Astrocyte (in vitro differentiated cells and primary cell): ENCODE measurements at regions not wholly inside any gene's neighbourhood (a gene's known extent, or its start where the extent isn't known, plus 50 kb on each side); places are given as distances from the start of the nearest gene placed in this dataset.
A peak's percentile ranks its signal among the peaks of the same experiment; 100 is the strongest.

Experiments used
- DNase-seq: peaks from one replicate; pipeline ENCODE4 v3.0.0-alpha.2; 2010; ENCODE audit warnings: low read depth
- FAIRE-seq: peaks from 2 replicates; lab custom pipeline; 2011; peaks lifted over from hg19 to GRCh38; lab: Jason Lieb, UNC
- H2AFZ ChIP-seq: 2 replicates; pipeline ENCODE4 v1.6.0; 2012; ENCODE audit warnings: low read depth, low read length, inconsistent platforms
- H3K27ac ChIP-seq: 2 replicates; pipeline ENCODE4 v1.5.1; 2011; ENCODE audit warnings: low read depth, low read length, inconsistent platforms
- H3K27me3 ChIP-seq: 2 replicates; pipeline ENCODE4 v1.6.0; 2011; ENCODE audit warnings: low read length, inconsistent platforms; ENCODE audit not compliant: insufficient read depth
- H3K36me3 ChIP-seq: 2 replicates; pipeline ENCODE4 v1.5.1; 2011; ENCODE audit warnings: low read length, inconsistent platforms; ENCODE audit not compliant: insufficient read depth
- H3K4me1 ChIP-seq: 2 replicates; pipeline ENCODE4 v1.5.1; 2011; ENCODE audit warnings: low read length, inconsistent platforms; ENCODE audit not compliant: insufficient read depth
- H3K4me2 ChIP-seq: 2 replicates; pipeline ENCODE4 v1.6.0; 2012; ENCODE audit warnings: low read length, inconsistent platforms
- H3K4me3 ChIP-seq: 2 replicates; pipeline ENCODE4 v1.5.1; 2011; ENCODE audit warnings: low read depth, mild to moderate bottlenecking, low read length, inconsistent platforms; ENCODE audit not compliant: insufficient read depth
- H3K79me2 ChIP-seq: 2 replicates; pipeline ENCODE4 v1.6.0; 2012; ENCODE audit warnings: mild to moderate bottlenecking, low read length, inconsistent platforms; ENCODE audit not compliant: insufficient read depth
- H3K9ac ChIP-seq: 2 replicates; pipeline ENCODE4 v1.6.0; 2012; ENCODE audit warnings: mild to moderate bottlenecking, low read length, inconsistent platforms
- H3K9me3 ChIP-seq: 2 replicates; pipeline ENCODE4 v1.5.1; 2012; ENCODE audit warnings: low read depth, mild to moderate bottlenecking, low read length, inconsistent platforms; ENCODE audit not compliant: insufficient read depth
- H4K20me1 ChIP-seq: 2 replicates; pipeline ENCODE4 v1.6.0; 2012; ENCODE audit warnings: low read length, inconsistent platforms; ENCODE audit not compliant: insufficient read depth
- H3K27ac Mint-ChIP-seq: one replicate; pipeline ENCODE4 v1.8.0; 2021; ENCODE audit warnings: mild to moderate bottlenecking, mixed read lengths; ENCODE audit not compliant: unreplicated experiment
- H3K27me3 Mint-ChIP-seq: one replicate; pipeline ENCODE4 v1.8.0; 2021; ENCODE audit warnings: low read depth, mixed read lengths; ENCODE audit not compliant: unreplicated experiment
- H3K36me3 Mint-ChIP-seq: one replicate; pipeline ENCODE4 v1.8.0; 2021; ENCODE audit warnings: low read depth, mixed read lengths; ENCODE audit not compliant: unreplicated experiment
- H3K4me1 Mint-ChIP-seq: one replicate; pipeline ENCODE4 v1.8.0; 2021; ENCODE audit warnings: low read depth, mixed read lengths; ENCODE audit not compliant: unreplicated experiment
- H3K4me3 Mint-ChIP-seq: one replicate; pipeline ENCODE4 v1.8.0; 2021; ENCODE audit warnings: mild to moderate bottlenecking, moderate library complexity, mixed read lengths; ENCODE audit not compliant: unreplicated experiment
- H3K9me3 Mint-ChIP-seq: one replicate; pipeline ENCODE4 v1.8.0; 2021; ENCODE audit warnings: mild to moderate bottlenecking, mixed read lengths; ENCODE audit not compliant: unreplicated experiment
- CTCF ChIP-seq: IDR thresholded peaks from 2 replicates; pipeline ENCODE4 v1.5.1; 2011; ENCODE audit warnings: low read depth, mild to moderate bottlenecking, inconsistent platforms, low read length, moderate library complexity; ENCODE audit not compliant: insufficient read depth
- EZH2 ChIP-seq: IDR thresholded peaks from 2 replicates; pipeline ENCODE4 v1.6.1; 2012; ENCODE audit warnings: mild to moderate bottlenecking, low read length, inconsistent platforms; ENCODE audit not compliant: insufficient read depth

- no peak overlapping the region for H3K9ac ChIP-seq
- no peaks in the 10 kb centered on the region for H3K4me1 ChIP-seq
- Mint-ChIP-seq H3K9me3 (no peaks in the 10 kb centered on the region), H3K4me1 (peaks cover 3% of the 10 kb centered on the region), H3K36me3 (no peaks in the 10 kb centered on the region), H3K27ac (no peak overlapping the region), H3K4me3 (no peak overlapping the region), H3K27me3 (no peaks in the 10 kb centered on the region)
- H2AFZ ChIP-seq, result no peak overlapping the region
- no peak overlapping the region for H3K27ac ChIP-seq
- no peak for TF ChIP-seq EZH2
- TF ChIP-seq CTCF, result peak; percentile 36
- no peak for FAIRE-seq
- no peaks in the 10 kb centered on the region for H3K27me3 ChIP-seq
- H3K79me2 ChIP-seq, result no peaks in the 10 kb centered on the region
- H4K20me1 ChIP-seq, result no peaks in the 10 kb centered on the region
- no peak overlapping the region for H3K4me3 ChIP-seq
- DNase-seq, result no peak
- no peaks in the 10 kb centered on the region for H3K9me3 ChIP-seq
- H3K36me3 ChIP-seq, result no peaks in the 10 kb centered on the region
- no peak overlapping the region for H3K4me2 ChIP-seq
Measured at GRCh38 chr14:43795600-43796228, 711.4 kb downstream of the FSCB start.

GRCh38 chr14:43793579-43793978, 713.5 kb downstream of the FSCB start:
- H3K4me1 Mint-ChIP-seq, result peaks cover 3% of the 10 kb centered on the region
- Histone ChIP-seq H3K27me3 (no peaks in the 10 kb centered on the region), H4K20me1 (no peaks in the 10 kb centered on the region), H2AFZ (no peak overlapping the region), H3K27ac (no peak overlapping the region), H3K9me3 (no peaks in the 10 kb centered on the region), H3K9ac (no peak overlapping the region), H3K79me2 (no peaks in the 10 kb centered on the region), H3K36me3 (no peaks in the 10 kb centered on the region), H3K4me1 (no peaks in the 10 kb centered on the region), H3K4me2 (no peak overlapping the region), H3K4me3 (no peak overlapping the region)
- no peaks in the 10 kb centered on the region for H3K9me3 Mint-ChIP-seq
- DNase-seq, result no peak
- H3K4me3 Mint-ChIP-seq, result no peak overlapping the region
- no peak overlapping the region for H3K27ac Mint-ChIP-seq
- TF ChIP-seq CTCF, result no peak
- no peak for TF ChIP-seq EZH2
- no peaks in the 10 kb centered on the region for H3K36me3 Mint-ChIP-seq
- no peak for FAIRE-seq
- H3K27me3 Mint-ChIP-seq, result no peaks in the 10 kb centered on the region

GRCh38 chr14:43792980-43793379, 714.1 kb downstream of the FSCB start:
- Histone ChIP-seq H3K9ac (no peak overlapping the region), H2AFZ (no peak overlapping the region), H3K27ac (no peak overlapping the region), H3K36me3 (no peaks in the 10 kb centered on the region), H3K79me2 (no peaks in the 10 kb centered on the region), H3K27me3 (no peaks in the 10 kb centered on the region), H4K20me1 (no peaks in the 10 kb centered on the region), H3K4me1 (no peaks in the 10 kb centered on the region), H3K4me3 (no peak overlapping the region), H3K9me3 (no peaks in the 10 kb centered on the region), H3K4me2 (no peak overlapping the region)
- H3K4me1 Mint-ChIP-seq, result peaks cover 3% of the 10 kb centered on the region
- TF ChIP-seq EZH2 (no peak), CTCF (no peak)
- H3K4me3 Mint-ChIP-seq, result no peak overlapping the region
- H3K36me3 Mint-ChIP-seq, result no peaks in the 10 kb centered on the region
- H3K27me3 Mint-ChIP-seq, result no peaks in the 10 kb centered on the region
- DNase-seq, result no peak
- no peak overlapping the region for H3K27ac Mint-ChIP-seq
- H3K9me3 Mint-ChIP-seq, result no peaks in the 10 kb centered on the region
- FAIRE-seq, result no peak
